ENCODE measurements at regions not wholly inside any gene's neighbourhood (a gene's known extent, or its start where the extent isn't known, plus 50 kb on each side); places are given as distances from the start of the nearest gene placed in this dataset.

GRCh38 chr6:126788861-126789365, 329.6 kb upstream of the RSPO3 start:
- TF ChIP-seq EZH2 (IDR thresholded peaks at IDR 0.05; ENCODE audit: borderline replicate concordance, low read length) (no peak), CTCF (IDR thresholded peaks at IDR 0.05; ENCODE audit: low read length) (no peak)

All from OCI-LY1 (cell line).